BLaER1 treated with 17β-estradiol and CSF1 and Interleukin-3, amounts not matched to agents 10 nM and 100 nM (cell line): ENCODE measurements at regions not wholly inside any gene's neighbourhood (a gene's known extent, or its start where the extent isn't known, plus 50 kb on each side); places are given as distances from the start of the nearest gene placed in this dataset.

ENCODE experiments used
- H3K27ac ChIP-seq, 11 experiments: shearing (Covaris generic); formaldehyde crosslinking; 2 replicates each; pipeline ENCODE4 v1.8.1; 2022
- H3K27me3 ChIP-seq, 11 experiments: shearing (Covaris generic); formaldehyde crosslinking; 2 replicates each; pipeline ENCODE4 v1.8.1; 2022
- H3K36me3 ChIP-seq, 11 experiments: shearing (Covaris generic); formaldehyde crosslinking; 2 replicates each; pipeline ENCODE4 v1.8.1; 2022
- H3K4me1 ChIP-seq, 10 experiments: shearing (Covaris generic); formaldehyde crosslinking; 2 replicates each; pipeline ENCODE4 v1.8.1; 2022
- H3K4me2 ChIP-seq, 11 experiments: shearing (Covaris generic); formaldehyde crosslinking; 2 replicates each; pipeline ENCODE4 v1.8.1; 2022
- H3K4me3 ChIP-seq, 10 experiments: shearing (Covaris generic); formaldehyde crosslinking; 2 replicates each; pipeline ENCODE4 v1.8.1; 2022
- H3K9ac ChIP-seq, 11 experiments: shearing (Covaris generic); formaldehyde crosslinking; 2 replicates each; pipeline ENCODE4 v1.8.1; 2022
- H3K9me3 ChIP-seq, 11 experiments: shearing (Covaris generic); formaldehyde crosslinking; replicated peaks in 1 of 11; 2 replicates each; pipeline ENCODE4 v1.8.1; 2022
- H4K20me1 ChIP-seq, 11 experiments: shearing (Covaris generic); formaldehyde crosslinking; 2 replicates each; pipeline ENCODE4 v1.8.1; 2022
- Cebpa-rat ChIP-seq, 11 experiments: shearing (Covaris generic); IDR thresholded peaks; 2 replicates each; pipeline ENCODE4 v1.8.1; 2022

DNA sequence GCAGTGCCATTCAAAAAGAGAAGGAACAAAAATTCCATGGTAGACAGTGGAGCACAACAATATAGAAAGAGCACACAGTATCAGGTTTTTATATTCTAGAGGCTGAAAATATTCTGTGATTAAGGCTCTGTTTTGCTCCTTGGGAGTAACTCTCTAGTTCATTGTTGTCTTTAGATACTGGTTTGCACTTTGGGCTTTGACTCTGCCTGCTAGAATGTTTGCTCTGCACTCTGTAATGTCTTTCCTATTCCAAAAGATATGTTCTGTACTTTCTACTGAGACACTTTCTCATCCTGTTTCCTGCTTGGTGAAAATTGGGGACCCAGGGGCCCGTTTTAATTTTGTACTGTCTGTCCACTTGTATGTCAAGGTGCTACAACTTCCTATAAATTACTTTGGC lies 564.7 kb downstream of the BMP2 start:
- Histone ChIP-seq H3K4me3 (no peak overlapping the region), H3K36me3 (no peaks in the 10 kb centered on the region), H3K27me3 (no peaks in the 10 kb centered on the region), H3K4me2 (no peak overlapping the region), H4K20me1 (no peaks in the 10 kb centered on the region), H3K27ac (no peak overlapping the region), H3K9ac (no peak overlapping the region), H3K4me1 (peaks cover 0 to 21% (median 0%) of the 10 kb centered on the region in 10 experiments; a peak in 6 of 20 replicates), H3K9me3 (no peaks in the 10 kb centered on the region)
- no peak for TF ChIP-seq Cebpa-rat (IDR thresholded peaks at IDR 0.05)

DNA sequence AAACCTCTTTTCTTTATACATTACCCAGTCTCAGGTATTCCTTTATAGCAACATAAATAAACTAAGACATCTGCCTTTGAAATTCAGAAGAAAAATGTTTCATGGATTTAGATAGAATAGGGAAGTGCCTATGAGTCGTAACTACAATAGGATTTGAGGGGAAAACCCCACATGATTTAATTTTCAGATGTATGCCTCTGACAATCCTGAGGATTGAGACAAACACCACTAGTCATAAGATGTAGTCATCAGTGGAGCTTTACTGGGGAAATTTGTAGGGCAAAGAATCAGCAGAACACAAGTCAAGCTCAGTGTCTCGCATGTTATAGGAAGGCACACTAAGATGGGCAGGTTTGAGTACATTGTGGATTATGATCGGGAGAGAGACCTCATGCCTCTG lies 566.4 kb downstream of the BMP2 start:
- TF ChIP-seq Cebpa-rat (IDR thresholded peaks at IDR 0.05), result no peak

DNA sequence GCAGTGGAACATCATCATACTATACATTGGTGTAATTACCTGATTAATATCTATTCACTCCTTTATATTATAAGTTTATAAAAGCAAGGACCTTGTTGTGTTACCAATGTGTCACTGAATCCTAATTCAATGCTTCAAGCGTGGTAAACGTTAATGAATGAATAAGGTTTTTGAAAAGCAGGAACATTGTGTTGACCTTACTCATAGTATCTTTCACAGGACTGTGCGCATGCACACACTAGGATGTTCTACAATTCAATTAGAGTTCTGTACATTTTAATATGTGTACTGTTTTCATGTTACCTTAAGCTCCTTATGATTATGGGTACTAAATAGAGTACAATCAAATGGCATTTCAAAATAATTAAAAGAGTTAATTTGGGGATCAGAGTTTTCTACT lies 578.5 kb downstream of the BMP2 start:
- H3K9ac ChIP-seq, result no peak overlapping the region
- no peaks in the 10 kb centered on the region for H3K4me1 ChIP-seq
- no peak overlapping the region for H3K4me3 ChIP-seq
- no peaks in the 10 kb centered on the region for H3K9me3 ChIP-seq
- H3K36me3 ChIP-seq, result no peaks in the 10 kb centered on the region
- H3K27me3 ChIP-seq, result no peaks in the 10 kb centered on the region
- TF ChIP-seq Cebpa-rat (IDR thresholded peaks at IDR 0.05), result no peak
- H4K20me1 ChIP-seq, result no peaks in the 10 kb centered on the region
- H3K4me2 ChIP-seq, result no peak overlapping the region
- H3K27ac ChIP-seq, result no peak overlapping the region

More for the DNA sequence above, 566.4 kb downstream of the BMP2 start:
- peak overlapping the region in 2 of 11 experiments; percentile 15 to 50; a peak in 2 of 22 replicates for H3K27ac ChIP-seq
- no peaks in the 10 kb centered on the region for H4K20me1 ChIP-seq
- no peak overlapping the region for H3K9ac ChIP-seq
- H3K36me3 ChIP-seq, result no peaks in the 10 kb centered on the region
- peaks cover 0 to 21% (median 0%) of the 10 kb centered on the region in 10 experiments; a peak in 6 of 20 replicates for H3K4me1 ChIP-seq
- no peak overlapping the region for H3K4me3 ChIP-seq
- H3K4me2 ChIP-seq, result peak overlapping the region in 3 of 11 experiments; percentile 32 to 57 (median 51); a peak in 6 of 22 replicates
- no peaks in the 10 kb centered on the region for H3K27me3 ChIP-seq
- no peaks in the 10 kb centered on the region for H3K9me3 ChIP-seq

GRCh38 chr20:7346562-7346961 lies 579.1 kb downstream of the BMP2 start:
- H3K4me1 ChIP-seq, result no peaks in the 10 kb centered on the region
- H3K4me3 ChIP-seq, result no peak overlapping the region
- no peaks in the 10 kb centered on the region for H3K27me3 ChIP-seq
- no peak for TF ChIP-seq Cebpa-rat (IDR thresholded peaks at IDR 0.05)
- no peaks in the 10 kb centered on the region for H3K36me3 ChIP-seq
- no peak overlapping the region for H3K27ac ChIP-seq
- no peaks in the 10 kb centered on the region for H4K20me1 ChIP-seq
- no peak overlapping the region for H3K9ac ChIP-seq
- no peaks in the 10 kb centered on the region for H3K9me3 ChIP-seq
- no peak overlapping the region for H3K4me2 ChIP-seq

DNA sequence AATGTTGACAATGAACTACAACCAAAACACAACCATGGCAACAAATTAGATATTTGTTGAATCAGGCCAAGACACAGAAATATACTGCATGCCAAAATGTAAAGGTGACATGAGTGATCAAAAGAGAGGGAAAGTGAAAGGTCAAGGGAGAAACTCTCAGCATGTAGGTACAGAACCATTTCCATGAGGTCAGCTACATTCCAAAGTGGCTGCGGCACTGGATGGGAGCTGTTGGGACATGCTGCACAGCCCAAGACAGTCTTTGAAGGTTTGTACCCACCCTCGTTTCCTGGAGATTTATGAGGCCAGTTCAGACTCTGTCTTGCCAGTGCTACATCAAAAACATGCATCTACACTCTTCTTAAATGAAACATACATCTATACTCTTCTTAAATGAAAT lies 579.9 kb downstream of the BMP2 start:
- no peak overlapping the region for H3K4me3 ChIP-seq
- H3K4me2 ChIP-seq, result no peak overlapping the region
- no peaks in the 10 kb centered on the region for H3K9me3 ChIP-seq
- TF ChIP-seq Cebpa-rat (IDR thresholded peaks at IDR 0.05), result no peak
- no peaks in the 10 kb centered on the region for H3K4me1 ChIP-seq
- H3K27ac ChIP-seq, result no peak overlapping the region
- H3K36me3 ChIP-seq, result no peaks in the 10 kb centered on the region
- H4K20me1 ChIP-seq, result no peaks in the 10 kb centered on the region
- no peak overlapping the region for H3K9ac ChIP-seq
- no peaks in the 10 kb centered on the region for H3K27me3 ChIP-seq

DNA sequence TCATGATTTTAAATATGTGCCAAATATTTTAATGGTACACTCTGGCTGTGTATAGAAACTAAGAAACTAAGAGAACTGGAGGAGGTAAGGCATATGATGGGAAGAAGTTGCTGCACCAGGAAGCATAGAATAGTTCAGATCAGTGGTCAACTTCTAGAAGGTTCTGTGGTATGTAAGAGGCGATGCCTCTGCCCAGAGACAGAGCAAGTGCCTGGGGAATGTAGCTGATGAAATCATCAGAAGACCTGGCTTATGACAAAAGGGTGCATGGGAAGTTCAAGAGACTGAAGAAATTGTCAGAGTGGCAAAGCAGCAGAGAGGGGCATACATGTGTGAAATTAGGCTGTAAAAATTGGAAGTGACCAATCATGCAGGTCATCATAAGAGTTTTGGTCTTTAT lies 580.8 kb downstream of the BMP2 start:
- Histone ChIP-seq H3K9me3 (no peaks in the 10 kb centered on the region), H3K36me3 (no peaks in the 10 kb centered on the region), H3K27ac (no peak overlapping the region), H3K4me2 (no peak overlapping the region), H4K20me1 (no peaks in the 10 kb centered on the region), H3K4me1 (no peaks in the 10 kb centered on the region), H3K4me3 (no peak overlapping the region), H3K9ac (no peak overlapping the region), H3K27me3 (no peaks in the 10 kb centered on the region)
- no peak for TF ChIP-seq Cebpa-rat (IDR thresholded peaks at IDR 0.05)

DNA sequence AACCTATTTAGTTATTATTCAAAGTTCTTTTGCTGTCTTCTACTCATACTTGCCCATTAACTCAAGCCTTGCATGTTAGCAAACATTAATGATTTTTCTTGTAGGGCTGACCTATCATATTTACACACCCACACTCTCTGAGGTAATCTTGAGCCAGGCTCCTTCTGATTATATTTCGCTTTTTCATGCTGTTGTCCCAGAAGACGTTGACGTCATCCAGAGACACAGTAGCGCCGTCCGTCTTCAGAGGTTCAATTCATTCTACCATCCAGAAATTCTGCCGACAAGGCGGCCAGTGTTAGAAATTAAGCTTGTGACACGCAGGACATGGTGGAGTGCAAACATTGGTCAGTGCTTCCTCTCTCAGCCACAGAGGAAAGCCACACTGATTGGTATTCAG lies 584.7 kb downstream of the BMP2 start:
- no peak overlapping the region for H3K9ac ChIP-seq
- H3K4me3 ChIP-seq, result no peak overlapping the region
- H3K4me1 ChIP-seq, result no peaks in the 10 kb centered on the region
- no peaks in the 10 kb centered on the region for H4K20me1 ChIP-seq
- no peak overlapping the region for H3K27ac ChIP-seq
- no peak overlapping the region for H3K4me2 ChIP-seq
- no peaks in the 10 kb centered on the region for H3K27me3 ChIP-seq
- H3K36me3 ChIP-seq, result no peaks in the 10 kb centered on the region
- TF ChIP-seq Cebpa-rat (IDR thresholded peaks at IDR 0.05), result no peak
- H3K9me3 ChIP-seq, result no peaks in the 10 kb centered on the region

DNA sequence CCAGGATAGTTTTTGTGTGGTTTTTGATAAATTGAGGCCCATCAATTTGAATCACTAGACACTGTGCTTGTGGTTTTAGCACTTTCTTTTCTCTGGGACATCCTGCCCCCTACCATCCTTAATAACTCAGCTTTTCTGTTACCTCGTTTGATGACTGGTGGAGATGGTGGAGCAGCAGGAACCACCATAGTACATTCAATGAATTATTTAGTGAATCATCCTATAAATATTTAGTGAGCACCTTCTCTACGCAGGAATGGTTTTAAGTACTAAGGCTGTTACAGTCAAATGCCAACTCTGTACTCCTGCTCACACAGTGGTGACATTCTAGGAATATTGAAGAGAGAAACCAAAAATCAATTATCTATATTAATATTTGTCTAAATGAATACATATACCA lies 585.2 kb downstream of the HAO1 start:
- no peaks in the 10 kb centered on the region for H3K36me3 ChIP-seq
- no peak overlapping the region for H3K4me3 ChIP-seq
- H3K27ac ChIP-seq, result no peak overlapping the region
- H3K27me3 ChIP-seq, result no peaks in the 10 kb centered on the region
- H3K4me2 ChIP-seq, result no peak overlapping the region
- H3K4me1 ChIP-seq, result no peaks in the 10 kb centered on the region
- H3K9ac ChIP-seq, result no peak overlapping the region
- no peak for TF ChIP-seq Cebpa-rat (IDR thresholded peaks at IDR 0.05)
- H3K9me3 ChIP-seq, result no peaks in the 10 kb centered on the region
- H4K20me1 ChIP-seq, result no peaks in the 10 kb centered on the region

- no peaks in the 10 kb centered on the region for H4K20me1 ChIP-seq
- H3K36me3 ChIP-seq, result no peaks in the 10 kb centered on the region
- no peaks in the 10 kb centered on the region for H3K27me3 ChIP-seq
- no peak overlapping the region for H3K27ac ChIP-seq
- H3K4me1 ChIP-seq, result no peaks in the 10 kb centered on the region
- peaks cover 0 to 4% (median 0%) of the 10 kb centered on the region in 11 experiments; a peak in 2 of 22 replicates for H3K9me3 ChIP-seq
- no peak overlapping the region for H3K4me3 ChIP-seq
- H3K4me2 ChIP-seq, result no peak overlapping the region
- no peak for TF ChIP-seq Cebpa-rat (IDR thresholded peaks at IDR 0.05)
- no peak overlapping the region for H3K9ac ChIP-seq
Measured at GRCh38 chr20:7358670-7359069, 581.6 kb downstream of the HAO1 start.

GRCh38 chr20:7359739-7360138 lies 580.5 kb downstream of the HAO1 start:
- TF ChIP-seq Cebpa-rat (IDR thresholded peaks at IDR 0.05), result no peak
- Histone ChIP-seq H3K4me3 (no peak overlapping the region), H3K4me1 (no peaks in the 10 kb centered on the region), H3K27ac (no peak overlapping the region), H3K27me3 (no peaks in the 10 kb centered on the region), H3K9me3 (peaks cover 0 to 8% (median 0%) of the 10 kb centered on the region in 11 experiments; a peak in 5 of 22 replicates), H3K36me3 (no peaks in the 10 kb centered on the region), H3K9ac (no peak overlapping the region), H4K20me1 (no peaks in the 10 kb centered on the region), H3K4me2 (no peak overlapping the region)
